IMR-90 (cell line): ENCODE measurements at regions not wholly inside any gene's neighbourhood (a gene's known extent, or its start where the extent isn't known, plus 50 kb on each side); places are given as distances from the start of the nearest gene placed in this dataset.

Source experiments
- ATAC-seq: fragments of 200-7000 bp; cut with Tn5 transposase; 2 replicates; pipeline ENCODE4 v1.9.1; 2020; ENCODE audit warnings: low read depth, mild to moderate bottlenecking, moderate library complexity
- BruUV-seq: library from RNA; stranded (reverse); fragments of 400-500 nt; replicated peaks from 2 replicates; lab custom pipeline; 2021; lab: Mats Ljungman, UMichigan
- CTCF ChIA-PET: fragments of 300-600 bp; formaldehyde crosslinking; extraction: SDS; loops from one replicate; lab custom pipeline; 2021; ENCODE audit warnings: antibody characterized with exemption; lab: Yijun Ruan, JAX
- POLR2A ChIA-PET: fragments of 300-600 bp; sonication (Branson Sonifier 250); formaldehyde crosslinking; loops from one replicate; lab custom pipeline; 2022; ENCODE audit warnings: antibody characterized with exemption; ENCODE audit not compliant: unreplicated experiment; lab: Charles Lee
- DNase-seq: peaks from one replicate; pipeline ENCODE4 v3.0.0; 2013
- H2AFZ ChIP-seq: replicated peaks from 2 replicates; pipeline ENCODE3; 2013; ENCODE audit warnings: low read length, mild to moderate bottlenecking; ENCODE audit not compliant: poor library complexity
- H2AK5ac ChIP-seq: 2 replicates; pipeline ENCODE4 v1.6.1; 2013; ENCODE audit warnings: low read depth, low read length, inconsistent platforms
- H2AK9ac ChIP-seq: replicated peaks from 2 replicates; pipeline ENCODE3; 2013; ENCODE audit warnings: mild to moderate bottlenecking, low read depth, low read length, moderate library complexity; ENCODE audit not compliant: poor library complexity
- H2BK120ac ChIP-seq: 2 replicates; pipeline ENCODE4 v1.6.1; 2013; ENCODE audit warnings: low read depth, low read length, inconsistent platforms
- H2BK15ac ChIP-seq: 3 replicates; pipeline ENCODE4 v1.6.1; 2013; ENCODE audit warnings: low read depth, low read length, inconsistent platforms
- H2BK20ac ChIP-seq: 2 replicates; pipeline ENCODE4 v1.6.1; 2013; ENCODE audit warnings: low read depth, mild to moderate bottlenecking, inconsistent platforms, low read length, moderate library complexity
- H2BK5ac ChIP-seq: 2 replicates; pipeline ENCODE4 v1.6.1; 2013; ENCODE audit warnings: mild to moderate bottlenecking, low read depth, low read length, inconsistent platforms; ENCODE audit not compliant: poor library complexity, severe bottlenecking
- H3K14ac ChIP-seq: replicated peaks from 2 replicates; pipeline ENCODE4 v1.6.1; 2013; ENCODE audit warnings: low read depth, low read length, inconsistent platforms
- H3K18ac ChIP-seq: 2 replicates; pipeline ENCODE4 v1.6.1; 2013; ENCODE audit warnings: low read depth, low read length, control low read depth
- H3K23ac ChIP-seq: 2 replicates; pipeline ENCODE4 v1.6.1; 2013; ENCODE audit warnings: low read depth, low read length, inconsistent platforms
- H3K27ac ChIP-seq: 2 replicates; pipeline ENCODE4 v1.5.1; 2013; ENCODE audit warnings: mild to moderate bottlenecking, control low read depth, low read length; ENCODE audit not compliant: insufficient read depth
- H3K27me3 ChIP-seq: 2 replicates; pipeline ENCODE4 v1.6.1; 2013; ENCODE audit warnings: low read length; ENCODE audit not compliant: control insufficient read depth, insufficient read depth
- H3K36me3 ChIP-seq: 2 replicates; pipeline ENCODE4 v1.6.1; 2013; ENCODE audit warnings: low read length, mixed read lengths; ENCODE audit not compliant: control insufficient read depth, insufficient read depth
- H3K4ac ChIP-seq: 2 replicates; pipeline ENCODE4 v1.6.1; 2013; ENCODE audit warnings: low read depth, low read length, inconsistent platforms
- H3K4me1 ChIP-seq: 2 replicates; pipeline ENCODE4 v1.6.1; 2013; ENCODE audit warnings: low read length, mixed read lengths; ENCODE audit not compliant: control insufficient read depth, insufficient read depth
- H3K4me2 ChIP-seq: 2 replicates; pipeline ENCODE4 v1.6.1; 2013; ENCODE audit warnings: low read depth, mild to moderate bottlenecking, control low read depth, low read length, moderate library complexity
- H3K4me3 ChIP-seq: 2 replicates; pipeline ENCODE4 v1.5.1; 2013; ENCODE audit warnings: low read depth, mild to moderate bottlenecking, control low read depth, low read length, moderate library complexity; ENCODE audit not compliant: insufficient read depth
- H3K56ac ChIP-seq: 2 replicates; pipeline ENCODE4 v1.6.1; 2013; ENCODE audit warnings: low read length, inconsistent platforms; ENCODE audit not compliant: insufficient read depth; ENCODE audit errors: extremely low read depth
- H3K79me1 ChIP-seq, 2 experiments: 2 replicates each; pipeline ENCODE4 v1.6.1; 2013; ENCODE audit warnings: low read length in 2 of 2, inconsistent platforms in 1 of 2, low read depth in 1 of 2
- H3K9ac ChIP-seq: 2 replicates; pipeline ENCODE4 v1.6.1; 2013; ENCODE audit warnings: low read depth, low read length, control low read depth
- H3K9me1 ChIP-seq: 2 replicates; pipeline ENCODE4 v1.6.1; 2013; ENCODE audit warnings: low read length, inconsistent platforms; ENCODE audit not compliant: insufficient read depth
- H3K9me3 ChIP-seq: 2 replicates; pipeline ENCODE4 v1.6.1; 2013; ENCODE audit warnings: low read length; ENCODE audit not compliant: control insufficient read depth, insufficient read depth
- H4K20me1 ChIP-seq: 2 replicates; pipeline ENCODE4 v1.6.1; 2013; ENCODE audit warnings: low read length, inconsistent platforms; ENCODE audit not compliant: insufficient read depth
- H4K5ac ChIP-seq: 2 replicates; pipeline ENCODE4 v1.6.1; 2013; ENCODE audit warnings: mild to moderate bottlenecking, low read depth, low read length, control low read depth
- H4K8ac ChIP-seq, 2 experiments: 2 replicates each; pipeline ENCODE4 v1.6.1; 2013; ENCODE audit warnings: low read depth in 2 of 2, low read length in 2 of 2, control low read depth in 1 of 2, inconsistent platforms in 1 of 2
- H4K91ac ChIP-seq: 2 replicates; pipeline ENCODE4 v1.6.1; 2013; ENCODE audit warnings: low read depth, low read length, inconsistent platforms; ENCODE audit not compliant: insufficient read depth
- BHLHE40 ChIP-seq: fragments of 150-350 bp; IDR thresholded peaks from 2 replicates; pipeline ENCODE4 v1.6.1; 2016; ENCODE audit warnings: mild to moderate bottlenecking, low read depth, low read length
- CEBPB ChIP-seq: IDR thresholded peaks from 2 replicates; pipeline ENCODE4 v1.6.1; 2012; ENCODE audit warnings: low read depth, low read length, improper control_type of control experiment
- CHD1 ChIP-seq: IDR thresholded peaks from 2 replicates; pipeline ENCODE4 v1.6.1; 2012; ENCODE audit warnings: low read depth, low read length, improper control_type of control experiment
- FOS ChIP-seq: fragments of 150-350 bp; IDR thresholded peaks from 2 replicates; pipeline ENCODE4 v1.6.1; 2016; ENCODE audit warnings: low read depth, low read length
- MAFK ChIP-seq: IDR thresholded peaks from 2 replicates; pipeline ENCODE4 v1.6.1; 2012; ENCODE audit warnings: low read depth, low read length, improper control_type of control experiment
- MAZ ChIP-seq: IDR thresholded peaks from 2 replicates; pipeline ENCODE4 v1.6.1; 2012; ENCODE audit warnings: low read depth, mild to moderate bottlenecking, low read length, improper control_type of control experiment, moderate library complexity, borderline replicate concordance
- MXI1 ChIP-seq: IDR thresholded peaks from 2 replicates; pipeline ENCODE4 v1.6.1; 2012; ENCODE audit warnings: low read depth, mild to moderate bottlenecking, low read length, moderate library complexity, borderline replicate concordance
- NFE2L2 ChIP-seq: fragments of 150-350 bp; IDR thresholded peaks from 2 replicates; pipeline ENCODE4 v1.6.1; 2016; ENCODE audit warnings: low read depth, mild to moderate bottlenecking, low read length
- POLR2A ChIP-seq: IDR thresholded peaks from 2 replicates; pipeline ENCODE4 v1.6.1; 2012; ENCODE audit warnings: mild to moderate bottlenecking, low read depth, low read length
- RCOR1 ChIP-seq: IDR thresholded peaks from 2 replicates; pipeline ENCODE4 v1.6.1; 2012; ENCODE audit warnings: mild to moderate bottlenecking, low read length, improper control_type of control experiment; ENCODE audit not compliant: insufficient replicate concordance
- SMC3 ChIP-seq: fragments of 150-350 bp; IDR thresholded peaks from 2 replicates; pipeline ENCODE4 v1.6.1; 2016; ENCODE audit warnings: low read depth, mild to moderate bottlenecking, antibody characterized with exemption, low read length, moderate library complexity
- WGBS, 2 experiments: methylation state at CpG; one replicate each; pipeline versions ENCODE4 v1.1.5 to v1.1.7; 2013; ENCODE audit warnings: missing lambda C conversion rate in 2 of 2; ENCODE audit not compliant: insufficient read length in 1 of 2; ENCODE audit errors: extremely low coverage in 2 of 2; 5-methylcytosine and 5-hydroxymethylcytosine counted together
- dilution Hi-C: fragments of 300-500 bp; cut with HindIII; formaldehyde crosslinking; loops from one replicate; pipeline ENCODE4 v1.14.3; 2018; ENCODE audit warnings: low sequenced_read_pairs; ENCODE audit not compliant: unreplicated experiment
- in situ Hi-C: fragments of 300-500 bp; cut with MboI; formaldehyde crosslinking; loops from 3 replicates; pipeline ENCODE4 v1.14.3; 2019; ENCODE audit warnings: low sequenced_read_pairs, inconsistent platforms, mixed read lengths
- intact Hi-C: fragments of 100-400 bp; cut with micrococcal nuclease; formaldehyde crosslinking; loops from 2 replicates; pipeline ENCODE4 v1.10.0; 2022
- TF ChIP-seq, protein P1 (sequence below): fragments of 150-350 bp; IDR thresholded peaks from 2 replicates; pipeline ENCODE4 v1.6.1; 2017; ENCODE audit warnings: mild to moderate bottlenecking, antibody characterized with exemption, low read length, low read depth
- TF ChIP-seq, protein P2 (sequence below): conservative IDR thresholded peaks from 2 replicates; pipeline ENCODE4 v1.5.1; 2012; ENCODE audit warnings: mild to moderate bottlenecking, low read depth, low read length, improper control_type of control experiment

DNA sequence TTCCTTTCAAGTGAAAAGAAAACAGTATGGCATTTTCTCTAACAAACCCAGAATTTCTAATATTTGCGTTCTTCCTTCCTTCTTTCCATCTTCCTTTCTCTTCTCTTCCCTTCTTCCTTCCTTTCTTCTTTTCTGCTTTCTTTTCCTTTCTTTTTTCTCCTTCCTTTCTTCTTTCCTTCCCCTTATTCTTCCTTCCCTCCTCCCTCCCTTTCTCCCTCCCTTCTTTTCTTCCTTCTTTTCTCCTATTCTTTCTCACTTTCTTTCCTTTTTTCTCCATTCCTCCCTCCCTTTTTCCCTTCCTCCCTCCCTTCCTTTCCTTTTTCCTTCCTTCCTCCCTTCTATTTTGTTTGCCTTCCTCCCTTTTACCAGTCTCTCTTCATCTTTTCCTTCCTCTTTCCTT lies 194.8 kb downstream of the SHCBP1 start (continued):
- TF ChIP-seq, protein P1, sequence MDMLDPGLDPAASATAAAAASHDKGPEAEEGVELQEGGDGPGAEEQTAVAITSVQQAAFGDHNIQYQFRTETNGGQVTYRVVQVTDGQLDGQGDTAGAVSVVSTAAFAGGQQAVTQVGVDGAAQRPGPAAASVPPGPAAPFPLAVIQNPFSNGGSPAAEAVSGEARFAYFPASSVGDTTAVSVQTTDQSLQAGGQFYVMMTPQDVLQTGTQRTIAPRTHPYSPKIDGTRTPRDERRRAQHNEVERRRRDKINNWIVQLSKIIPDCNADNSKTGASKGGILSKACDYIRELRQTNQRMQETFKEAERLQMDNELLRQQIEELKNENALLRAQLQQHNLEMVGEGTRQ: no peak
- TF ChIP-seq FOS (no peak), SMC3 (no peak), MAFK (no peak), BHLHE40 (no peak), CHD1 (no peak)

DNA sequence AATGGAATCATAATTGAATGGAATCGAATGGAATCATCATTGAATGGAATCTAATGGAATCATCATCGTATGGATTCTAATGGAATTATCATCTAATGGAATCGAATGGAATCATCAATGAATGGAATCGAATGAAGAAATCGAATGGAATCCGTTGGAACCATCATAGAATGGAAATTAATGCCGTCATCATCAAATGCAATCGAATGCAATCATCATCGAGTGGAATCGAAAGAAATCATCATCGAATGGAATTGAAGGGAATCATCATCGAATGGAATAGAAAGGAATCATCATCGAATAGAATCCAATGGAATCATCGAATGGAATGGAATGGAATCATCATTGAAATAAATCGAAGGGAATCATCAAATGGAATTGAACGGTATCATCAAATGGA lies 217.2 kb downstream of the SHCBP1 start:
- no peak overlapping the region for H3K9ac ChIP-seq
- H3K4me3 ChIP-seq: no peak overlapping the region
- H3K36me3 ChIP-seq: no peaks in the 10 kb centered on the region
- no peak overlapping the region for H3K4me2 ChIP-seq
- no peak overlapping the region for H3K4ac ChIP-seq
- no peak overlapping the region for H3K27ac ChIP-seq
- H3K4me1 ChIP-seq: no peaks in the 10 kb centered on the region
- H3K18ac ChIP-seq: no peak overlapping the region
- ChIA-PET CTCF (no interaction called here), POLR2A (no interaction called here)
- H4K20me1 ChIP-seq: no peaks in the 10 kb centered on the region
- no TSS peak for BruUV-seq
- no peak overlapping the region for H3K56ac ChIP-seq
- no peak overlapping the region for H3K23ac ChIP-seq
- H4K5ac ChIP-seq: no peak overlapping the region
- intact Hi-C loops: no loop called here
- DNase-seq (no peak), ATAC-seq (no peak)
- H3K9me1 ChIP-seq: no peaks in the 10 kb centered on the region
- H3K9me3 ChIP-seq: no peaks in the 10 kb centered on the region
- no peak for TF ChIP-seq BHLHE40
- no peak for TF ChIP-seq MAZ
- TF ChIP-seq POLR2A: no peak
- no peak for TF ChIP-seq MXI1
- TF ChIP-seq, protein P1: no peak
- no peak for TF ChIP-seq RCOR1
- TF ChIP-seq NFE2L2: no peak
- no peak for TF ChIP-seq CHD1
- no peak for TF ChIP-seq CEBPB
- no peak for TF ChIP-seq SMC3
- TF ChIP-seq, protein P2, sequence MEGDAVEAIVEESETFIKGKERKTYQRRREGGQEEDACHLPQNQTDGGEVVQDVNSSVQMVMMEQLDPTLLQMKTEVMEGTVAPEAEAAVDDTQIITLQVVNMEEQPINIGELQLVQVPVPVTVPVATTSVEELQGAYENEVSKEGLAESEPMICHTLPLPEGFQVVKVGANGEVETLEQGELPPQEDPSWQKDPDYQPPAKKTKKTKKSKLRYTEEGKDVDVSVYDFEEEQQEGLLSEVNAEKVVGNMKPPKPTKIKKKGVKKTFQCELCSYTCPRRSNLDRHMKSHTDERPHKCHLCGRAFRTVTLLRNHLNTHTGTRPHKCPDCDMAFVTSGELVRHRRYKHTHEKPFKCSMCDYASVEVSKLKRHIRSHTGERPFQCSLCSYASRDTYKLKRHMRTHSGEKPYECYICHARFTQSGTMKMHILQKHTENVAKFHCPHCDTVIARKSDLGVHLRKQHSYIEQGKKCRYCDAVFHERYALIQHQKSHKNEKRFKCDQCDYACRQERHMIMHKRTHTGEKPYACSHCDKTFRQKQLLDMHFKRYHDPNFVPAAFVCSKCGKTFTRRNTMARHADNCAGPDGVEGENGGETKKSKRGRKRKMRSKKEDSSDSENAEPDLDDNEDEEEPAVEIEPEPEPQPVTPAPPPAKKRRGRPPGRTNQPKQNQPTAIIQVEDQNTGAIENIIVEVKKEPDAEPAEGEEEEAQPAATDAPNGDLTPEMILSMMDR: no peak
- no peak for TF ChIP-seq FOS
- TF ChIP-seq MAFK: no peak
- no peak overlapping the region for H4K8ac ChIP-seq
- H2BK120ac ChIP-seq: no peak overlapping the region
- dilution Hi-C loops: no loop called here
- 68% methylated on average over 11 of the region's 16 CpGs; no CpG with 5 or more reads in 1 of the 2 experiments for WGBS, 2 experiments
- H3K27me3 ChIP-seq: no peaks in the 10 kb centered on the region
- in situ Hi-C loops: no loop called here
- H2AK9ac ChIP-seq: no peak overlapping the region
- H3K79me1 ChIP-seq: no peaks in the 10 kb centered on the region
- H2BK20ac ChIP-seq: no peak overlapping the region
- no peak overlapping the region for H2AK5ac ChIP-seq
- no peak overlapping the region for H2AFZ ChIP-seq
- H2BK5ac ChIP-seq: no peak overlapping the region
- no peak overlapping the region for H4K91ac ChIP-seq
- H2BK15ac ChIP-seq: no peak overlapping the region
- H3K14ac ChIP-seq: no peak overlapping the region
